ENCODE measurements at regions not wholly inside any gene's neighbourhood (a gene's known extent, or its start where the extent isn't known, plus 50 kb on each side); places are given as distances from the start of the nearest gene placed in this dataset.

- Histone ChIP-seq H3K4me3 (replicated peaks; ENCODE audit: low read depth, low read length) (no peak overlapping the region), H3K27me3 (replicated peaks; ENCODE audit: control insufficient read depth, insufficient read depth, low read length) (no peaks in the 10 kb centered on the region), H3K36me3 (ENCODE audit: control insufficient read depth, insufficient read depth, low read length) (no peaks in the 10 kb centered on the region)
- no peak for DNase-seq (ENCODE audit: extremely low read depth, insufficient read length)
- TF ChIP-seq, protein P1, sequence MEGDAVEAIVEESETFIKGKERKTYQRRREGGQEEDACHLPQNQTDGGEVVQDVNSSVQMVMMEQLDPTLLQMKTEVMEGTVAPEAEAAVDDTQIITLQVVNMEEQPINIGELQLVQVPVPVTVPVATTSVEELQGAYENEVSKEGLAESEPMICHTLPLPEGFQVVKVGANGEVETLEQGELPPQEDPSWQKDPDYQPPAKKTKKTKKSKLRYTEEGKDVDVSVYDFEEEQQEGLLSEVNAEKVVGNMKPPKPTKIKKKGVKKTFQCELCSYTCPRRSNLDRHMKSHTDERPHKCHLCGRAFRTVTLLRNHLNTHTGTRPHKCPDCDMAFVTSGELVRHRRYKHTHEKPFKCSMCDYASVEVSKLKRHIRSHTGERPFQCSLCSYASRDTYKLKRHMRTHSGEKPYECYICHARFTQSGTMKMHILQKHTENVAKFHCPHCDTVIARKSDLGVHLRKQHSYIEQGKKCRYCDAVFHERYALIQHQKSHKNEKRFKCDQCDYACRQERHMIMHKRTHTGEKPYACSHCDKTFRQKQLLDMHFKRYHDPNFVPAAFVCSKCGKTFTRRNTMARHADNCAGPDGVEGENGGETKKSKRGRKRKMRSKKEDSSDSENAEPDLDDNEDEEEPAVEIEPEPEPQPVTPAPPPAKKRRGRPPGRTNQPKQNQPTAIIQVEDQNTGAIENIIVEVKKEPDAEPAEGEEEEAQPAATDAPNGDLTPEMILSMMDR (IDR thresholded peaks at IDR 0.05; ENCODE audit: insufficient read depth, low read length, poor library complexity, severe bottlenecking): no peak
Observed at GRCh38 chr5:28388428-28388827, 1350.0 kb upstream of the CDH9 start.

- H3K27me3 ChIP-seq (replicated peaks; ENCODE audit: control insufficient read depth, insufficient read depth, low read length): no peaks in the 10 kb centered on the region
- H3K4me3 ChIP-seq (replicated peaks; ENCODE audit: low read depth, low read length): no peak overlapping the region
- TF ChIP-seq, protein P1 (IDR thresholded peaks at IDR 0.05; ENCODE audit: insufficient read depth, low read length, poor library complexity, severe bottlenecking): no peak
- DNase-seq (ENCODE audit: extremely low read depth, insufficient read length): no peak
- no peaks in the 10 kb centered on the region for H3K36me3 ChIP-seq (ENCODE audit: control insufficient read depth, insufficient read depth, low read length)
Observed at GRCh38 chr5:28386712-28387111, 1348.3 kb upstream of the CDH9 start.

GRCh38 chr5:28380167-28380566 is 1341.8 kb upstream of the CDH9 start:
- Histone ChIP-seq H3K27me3 (replicated peaks; ENCODE audit: control insufficient read depth, insufficient read depth, low read length) (no peaks in the 10 kb centered on the region), H3K4me3 (replicated peaks; ENCODE audit: low read depth, low read length) (no peak overlapping the region), H3K36me3 (ENCODE audit: control insufficient read depth, insufficient read depth, low read length) (no peaks in the 10 kb centered on the region)
- TF ChIP-seq, protein P1 (IDR thresholded peaks at IDR 0.05; ENCODE audit: insufficient read depth, low read length, poor library complexity, severe bottlenecking): no peak
- no peak for DNase-seq (ENCODE audit: extremely low read depth, insufficient read length)

GRCh38 chr5:28374492-28374967 is 1336.1 kb upstream of the CDH9 start:
- Histone ChIP-seq H3K36me3 (ENCODE audit: control insufficient read depth, insufficient read depth, low read length) (no peaks in the 10 kb centered on the region), H3K4me3 (replicated peaks; ENCODE audit: low read depth, low read length) (no peak overlapping the region), H3K27me3 (replicated peaks; ENCODE audit: control insufficient read depth, insufficient read depth, low read length) (no peaks in the 10 kb centered on the region)
- DNase-seq (ENCODE audit: extremely low read depth, insufficient read length): no peak
- TF ChIP-seq, protein P1 (IDR thresholded peaks at IDR 0.05; ENCODE audit: insufficient read depth, low read length, poor library complexity, severe bottlenecking): no peak

DNA sequence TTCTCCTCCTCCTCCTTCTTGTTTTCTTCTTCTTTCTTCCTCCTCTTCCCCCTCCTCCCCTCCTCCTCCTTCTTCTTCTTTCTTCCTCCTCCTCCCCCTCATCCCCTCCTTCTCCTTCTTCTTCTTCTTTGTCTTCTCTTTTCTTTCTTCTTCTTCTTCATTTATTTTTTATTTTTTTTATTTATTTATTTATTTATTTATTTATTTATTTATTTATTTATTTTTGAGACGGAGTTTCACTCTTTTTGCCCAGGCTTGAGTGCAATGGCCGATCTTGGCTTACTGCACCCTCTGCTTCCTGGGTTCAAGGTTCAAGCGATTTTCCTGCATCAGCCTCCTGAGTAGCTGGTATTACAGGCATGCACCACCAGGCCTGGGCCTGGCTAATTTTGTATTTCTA is 1332.5 kb upstream of the CDH9 start:
- TF ChIP-seq, protein P1 (IDR thresholded peaks at IDR 0.05; ENCODE audit: insufficient read depth, low read length, poor library complexity, severe bottlenecking): no peak
- no peak overlapping the region for H3K4me3 ChIP-seq (replicated peaks; ENCODE audit: low read depth, low read length)

DNA sequence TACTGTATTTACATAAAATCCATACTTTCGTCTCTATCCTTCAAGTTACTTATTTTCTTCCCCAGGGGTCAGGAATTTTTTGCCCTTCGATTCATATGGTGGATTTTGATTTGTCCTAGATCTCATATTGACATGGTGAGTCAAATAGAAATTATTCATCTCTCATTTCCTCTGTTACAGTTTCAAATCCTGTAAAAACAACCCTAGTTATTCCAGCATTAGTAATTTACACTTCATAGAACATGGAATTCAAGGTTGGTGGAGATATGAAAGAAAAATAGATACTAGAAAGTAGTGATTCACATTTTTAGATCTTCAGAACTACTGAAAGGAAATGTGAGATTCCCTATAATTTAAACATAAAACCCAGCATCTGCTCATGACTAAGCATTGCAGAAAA is 1331.0 kb upstream of the CDH9 start:
- no peaks in the 10 kb centered on the region for H3K27me3 ChIP-seq (replicated peaks; ENCODE audit: control insufficient read depth, insufficient read depth, low read length)
- H3K36me3 ChIP-seq (ENCODE audit: control insufficient read depth, insufficient read depth, low read length): no peaks in the 10 kb centered on the region
- TF ChIP-seq, protein P1 (IDR thresholded peaks at IDR 0.05; ENCODE audit: insufficient read depth, low read length, poor library complexity, severe bottlenecking): no peak
- no peak overlapping the region for H3K4me3 ChIP-seq (replicated peaks; ENCODE audit: low read depth, low read length)
- no peak for DNase-seq (ENCODE audit: extremely low read depth, insufficient read length)

More for the DNA sequence above, 1332.5 kb upstream of the CDH9 start:
- DNase-seq (ENCODE audit: extremely low read depth, insufficient read length): no peak
- H3K36me3 ChIP-seq (ENCODE audit: control insufficient read depth, insufficient read depth, low read length): no peaks in the 10 kb centered on the region
- H3K27me3 ChIP-seq (replicated peaks; ENCODE audit: control insufficient read depth, insufficient read depth, low read length): no peaks in the 10 kb centered on the region

Data from GM06990 (cell line).